ENCODE measurements at regions not wholly inside any gene's neighbourhood (a gene's known extent, or its start where the extent isn't known, plus 50 kb on each side); places are given as distances from the start of the nearest gene placed in this dataset.
"Not testable (repeated sequence)": the region's sequence is repeated elsewhere in the genome, so short reads cannot be mapped to it uniquely, and the experiment has no call there.

DNA sequence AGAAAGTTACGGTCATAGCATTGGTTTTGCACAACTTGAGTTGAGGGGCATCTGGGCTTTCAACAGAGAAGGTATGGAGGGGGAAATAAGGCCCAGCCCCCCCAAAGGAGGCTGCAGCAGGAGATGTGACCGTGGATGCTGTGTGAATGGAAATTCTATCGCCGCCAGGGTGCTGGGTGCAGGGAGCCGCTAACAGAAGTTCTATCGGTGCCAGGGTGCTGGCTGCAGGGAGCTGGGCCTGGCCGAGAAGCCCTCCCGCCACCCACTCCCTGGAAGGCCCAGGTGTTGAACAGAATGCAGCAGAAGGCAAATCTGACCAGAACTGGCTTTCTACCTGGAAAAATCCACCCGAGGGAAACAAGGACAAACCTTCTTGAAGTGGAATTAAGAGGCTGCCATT lies 115.0 kb downstream of the SHANK2 start:
- no peak for DNase-seq
- in situ Hi-C loops (cut with MboI; ENCODE audit: low pct_unique_long_range_greater_than_20kb, low sequenced_read_pairs) = no loop called here

DNA sequence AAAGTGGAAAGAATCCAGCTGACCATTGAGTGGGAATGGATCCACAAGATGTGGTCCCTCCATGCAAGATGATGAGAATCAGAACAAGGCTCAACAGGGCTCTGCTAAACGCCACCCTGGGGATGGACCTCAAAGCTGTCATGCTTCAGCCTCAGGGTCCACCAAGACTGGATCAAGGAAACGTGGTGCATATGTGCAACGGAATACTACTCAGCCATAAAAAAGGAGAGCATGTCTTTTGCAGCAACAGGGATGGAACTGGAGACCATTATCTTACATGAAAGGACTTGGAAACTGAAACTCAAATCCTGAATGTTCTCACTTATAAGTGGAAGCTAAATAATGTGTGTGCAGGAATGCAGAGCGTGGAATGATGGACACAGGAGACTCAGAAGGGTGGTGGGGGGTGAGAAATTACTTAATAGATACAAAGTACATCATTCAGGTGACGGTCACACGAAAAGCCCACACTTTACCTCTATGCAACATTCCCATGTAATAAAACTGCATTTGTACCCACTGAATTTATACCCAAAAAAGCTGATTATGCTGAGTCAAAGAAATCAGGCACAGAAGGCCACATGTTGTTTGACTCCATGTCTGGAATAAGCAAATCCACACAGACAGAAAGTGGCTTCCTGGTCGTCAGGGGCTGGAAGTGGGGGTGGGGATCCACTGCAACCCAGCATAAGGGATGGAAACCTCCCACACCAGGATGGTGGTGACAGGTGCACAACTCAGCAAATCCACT lies 116.1 kb downstream of the SHANK2 start:
- in situ Hi-C loops (cut with MboI; ENCODE audit: low pct_unique_long_range_greater_than_20kb, low sequenced_read_pairs) = no loop called here

DNA sequence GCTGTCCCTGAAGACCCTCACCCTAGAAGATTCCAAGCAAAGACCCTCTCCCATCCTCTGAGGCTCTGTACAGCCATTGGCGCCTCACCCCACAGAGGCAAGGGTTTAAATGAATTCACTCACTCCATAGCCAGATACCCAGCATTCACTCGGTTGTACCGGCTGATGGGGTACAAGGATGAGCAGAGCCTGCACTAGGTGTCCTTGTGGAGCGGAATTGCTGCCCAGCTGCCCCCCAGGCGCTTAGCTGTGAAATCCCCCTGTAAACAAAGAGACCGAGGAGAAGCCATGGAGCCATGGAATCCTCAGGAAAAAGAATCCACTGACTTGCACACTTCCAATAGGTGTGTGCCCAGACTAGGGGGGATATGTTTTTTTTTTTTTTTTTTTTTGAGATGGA lies 117.3 kb downstream of the SHANK2 start:
- no peak for DNase-seq

More for the DNA sequence above, 116.1 kb downstream of the SHANK2 start:
- DNase-seq = no peak

DNA sequence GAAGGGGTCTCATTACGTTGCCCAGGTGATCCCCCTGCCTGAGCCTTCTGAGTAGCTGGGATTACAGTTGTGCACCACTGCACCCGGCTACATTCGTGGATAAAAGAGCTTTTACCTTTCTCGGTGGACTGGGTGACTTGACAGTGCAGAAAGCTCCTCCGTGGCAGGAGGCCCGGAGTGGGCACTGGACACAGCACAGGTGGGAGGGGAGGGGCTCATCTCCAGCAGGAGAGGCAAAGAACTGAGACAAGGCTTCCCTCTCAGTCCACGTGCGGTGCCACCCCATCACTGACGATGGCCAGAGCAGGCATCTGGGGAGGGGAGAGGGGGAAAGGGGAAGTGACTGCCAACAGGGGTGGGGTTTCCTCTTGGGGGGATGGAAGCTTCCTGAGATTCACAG lies 118.4 kb downstream of the SHANK2 start:
- no peak for DNase-seq
- in situ Hi-C loops (cut with MboI; ENCODE audit: low pct_unique_long_range_greater_than_20kb, low sequenced_read_pairs) = no loop called here

More for the DNA sequence above, 117.3 kb downstream of the SHANK2 start:
- in situ Hi-C loops (cut with MboI; ENCODE audit: low pct_unique_long_range_greater_than_20kb, low sequenced_read_pairs) = no loop called here

DNA sequence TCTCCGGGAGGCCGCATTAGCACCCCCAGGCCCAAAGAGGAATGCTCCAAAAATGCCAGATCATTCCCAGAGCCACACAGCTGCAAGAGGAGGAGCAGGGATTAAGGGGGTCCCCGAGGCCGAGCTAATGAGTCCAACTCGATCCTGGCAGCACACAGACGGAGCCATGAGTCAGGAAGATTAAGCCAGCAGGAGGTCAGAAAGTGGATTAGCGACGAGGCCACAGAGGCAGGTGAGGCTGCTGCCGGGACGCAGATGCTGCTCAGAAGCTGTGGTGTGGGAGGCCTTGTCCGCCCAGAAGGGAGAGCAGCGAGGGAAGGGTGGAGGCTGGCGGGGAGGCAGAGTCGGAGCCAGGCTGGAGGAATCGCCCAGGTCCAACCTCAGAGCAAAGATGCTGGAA lies 120.5 kb downstream of the SHANK2 start:
- in situ Hi-C loops (cut with MboI; ENCODE audit: low pct_unique_long_range_greater_than_20kb, low sequenced_read_pairs) = no loop called here
- DNase-seq = no peak

DNA sequence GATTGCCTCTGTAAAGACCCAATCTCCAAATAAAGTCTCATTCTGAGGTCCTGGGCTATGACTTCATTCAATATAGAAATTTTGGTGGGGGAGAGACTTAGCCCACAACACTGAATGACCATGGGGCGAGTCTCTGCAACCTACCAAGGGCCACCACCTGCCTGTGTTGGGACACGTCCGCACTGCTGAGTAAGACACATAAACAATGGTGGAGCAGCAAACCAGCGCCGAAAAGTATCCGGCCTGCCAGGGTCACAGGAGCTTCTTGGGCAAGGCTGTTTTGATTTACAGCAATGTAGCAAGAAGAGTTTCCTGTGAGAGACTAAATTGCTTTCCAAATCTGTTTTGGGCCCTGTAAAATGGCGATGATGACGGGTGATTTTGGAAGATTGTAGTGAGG lies 122.3 kb downstream of the SHANK2 start:
- in situ Hi-C loops (cut with MboI; ENCODE audit: low pct_unique_long_range_greater_than_20kb, low sequenced_read_pairs) = no loop called here
- no peak for DNase-seq

DNA sequence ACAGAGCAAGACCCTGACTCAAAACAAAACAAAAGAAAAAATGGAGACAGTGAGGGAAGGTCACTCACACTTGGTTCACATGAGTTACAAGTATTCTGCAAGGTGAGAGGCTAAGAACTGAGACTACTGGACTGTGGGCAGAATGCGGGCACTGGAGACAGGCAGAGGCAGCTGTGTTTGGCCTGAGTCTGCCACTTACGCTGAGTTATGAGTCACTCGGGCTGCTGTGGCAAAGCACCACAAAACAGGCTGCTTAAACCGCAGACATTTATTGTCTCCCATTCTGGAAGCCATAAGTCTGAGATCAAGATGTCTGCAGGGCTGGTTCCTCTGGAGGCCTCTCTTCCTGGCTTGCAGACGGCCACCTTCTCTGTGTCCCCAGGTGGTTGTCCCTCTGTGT lies 122.8 kb downstream of the SHANK2 start:
- DNase-seq = no peak
- in situ Hi-C loops (cut with MboI; ENCODE audit: low pct_unique_long_range_greater_than_20kb, low sequenced_read_pairs) = no loop called here

DNA sequence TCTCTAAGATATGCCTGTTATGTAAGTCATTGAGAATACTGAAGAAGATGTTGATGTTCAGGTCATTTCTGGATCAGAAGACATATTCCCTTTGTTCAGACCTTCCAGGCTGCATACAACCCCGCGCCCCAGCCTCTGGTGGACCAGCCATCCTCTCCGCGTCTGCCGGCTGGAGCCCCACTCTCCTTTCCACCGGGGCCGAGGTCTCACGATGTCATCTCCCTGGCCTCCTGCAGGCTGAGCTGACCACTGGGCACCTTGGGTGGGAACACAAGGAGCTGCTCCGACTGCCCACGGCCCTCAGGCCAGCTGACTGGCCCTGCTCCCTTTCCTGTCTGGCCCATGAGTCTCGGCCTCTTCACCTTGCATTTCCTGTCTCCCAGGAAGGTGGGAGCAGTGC lies 124.6 kb downstream of the SHANK2 start:
- in situ Hi-C loops (cut with MboI; ENCODE audit: low pct_unique_long_range_greater_than_20kb, low sequenced_read_pairs) = no loop called here
- DNase-seq = no peak

DNA sequence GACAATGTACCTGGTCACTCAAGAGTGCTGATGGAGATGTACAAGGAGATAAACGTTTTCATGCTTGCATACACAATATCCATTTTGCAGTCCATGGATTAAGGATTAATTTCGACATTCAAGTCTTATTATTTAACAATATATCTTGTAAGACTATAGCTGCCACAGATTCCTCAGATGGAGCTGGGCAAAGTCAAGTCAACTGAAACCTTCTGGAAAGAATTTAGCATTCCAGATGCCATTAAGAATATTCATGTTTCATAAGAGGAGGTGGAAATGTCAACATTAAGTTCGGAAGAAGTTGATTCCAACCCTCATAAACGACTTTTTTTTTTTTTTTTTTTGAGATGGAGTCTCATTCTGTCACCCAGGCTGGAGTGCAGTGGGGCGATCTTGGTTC lies 126.0 kb downstream of the SHANK2 start:
- not testable (repeated sequence) for DNase-seq

DNA sequence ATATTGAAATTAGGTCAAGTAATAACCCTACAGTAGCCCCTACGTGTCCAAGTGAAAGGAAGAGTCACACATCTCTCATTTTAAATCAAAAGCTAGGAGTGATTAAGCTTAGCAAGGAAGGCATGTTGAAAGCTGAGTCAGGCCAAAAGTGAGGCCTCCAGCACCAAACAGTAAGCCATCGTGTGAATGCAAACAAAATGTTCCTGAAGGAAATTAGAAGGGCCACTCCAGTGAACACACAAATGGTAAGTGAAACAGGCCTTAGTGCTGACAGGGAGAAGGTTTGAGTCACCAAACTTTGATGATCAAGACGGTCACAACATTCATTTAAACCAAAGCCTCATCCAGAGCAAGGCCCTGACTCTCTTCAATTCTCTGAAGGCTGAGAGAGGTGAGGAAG lies 127.2 kb downstream of the SHANK2 start:
- no peak for DNase-seq
- in situ Hi-C loops (cut with MboI; ENCODE audit: low pct_unique_long_range_greater_than_20kb, low sequenced_read_pairs) = no loop called here

More for the DNA sequence above, 126.0 kb downstream of the SHANK2 start:
- in situ Hi-C loops (cut with MboI; ENCODE audit: low pct_unique_long_range_greater_than_20kb, low sequenced_read_pairs) = not testable (repeated sequence)

DNA sequence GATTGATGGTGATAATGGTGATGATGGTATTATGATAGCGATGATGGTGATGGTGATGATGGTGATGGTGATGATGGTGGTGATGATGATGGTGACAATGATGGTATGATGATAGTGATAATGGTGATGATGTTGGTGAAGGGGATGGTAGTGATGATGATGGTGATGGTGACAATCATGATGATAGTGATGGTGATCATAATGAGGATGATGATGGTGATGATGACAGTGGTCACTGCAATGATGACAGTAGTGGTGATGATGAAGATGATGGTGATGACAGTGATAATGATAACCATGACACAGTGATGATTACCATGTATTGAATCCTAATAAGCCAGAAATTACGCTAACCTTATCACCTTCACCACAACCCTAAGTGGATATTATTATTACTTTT lies 128.2 kb downstream of the SHANK2 start:
- in situ Hi-C loops (cut with MboI; ENCODE audit: low pct_unique_long_range_greater_than_20kb, low sequenced_read_pairs) = no loop called here
- DNase-seq = no peak

DNA sequence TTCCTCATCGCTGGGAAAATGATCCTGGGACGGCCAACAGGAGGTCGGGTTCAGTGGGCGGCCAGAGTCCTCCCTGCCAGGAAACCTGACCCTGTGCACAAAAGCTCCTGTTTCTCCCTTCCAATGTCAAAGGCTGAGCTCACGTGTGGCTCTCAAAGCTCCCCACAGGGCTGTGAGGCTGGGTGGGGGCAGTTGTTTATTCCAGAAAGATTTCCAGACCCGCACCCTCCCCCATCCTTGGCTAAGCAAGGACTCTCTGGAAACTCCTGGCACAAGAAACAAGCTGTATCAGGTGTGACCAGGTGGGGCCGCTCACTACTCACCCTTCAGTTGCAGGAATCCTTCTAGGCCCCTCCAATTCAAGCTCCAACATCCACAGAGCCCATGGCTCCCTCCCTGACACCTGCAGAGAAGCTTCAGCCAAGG lies 131.9 kb downstream of the SHANK2 start:
- no peak for DNase-seq
- in situ Hi-C loops (cut with MboI; ENCODE audit: low pct_unique_long_range_greater_than_20kb, low sequenced_read_pairs) = no loop called here

DNA sequence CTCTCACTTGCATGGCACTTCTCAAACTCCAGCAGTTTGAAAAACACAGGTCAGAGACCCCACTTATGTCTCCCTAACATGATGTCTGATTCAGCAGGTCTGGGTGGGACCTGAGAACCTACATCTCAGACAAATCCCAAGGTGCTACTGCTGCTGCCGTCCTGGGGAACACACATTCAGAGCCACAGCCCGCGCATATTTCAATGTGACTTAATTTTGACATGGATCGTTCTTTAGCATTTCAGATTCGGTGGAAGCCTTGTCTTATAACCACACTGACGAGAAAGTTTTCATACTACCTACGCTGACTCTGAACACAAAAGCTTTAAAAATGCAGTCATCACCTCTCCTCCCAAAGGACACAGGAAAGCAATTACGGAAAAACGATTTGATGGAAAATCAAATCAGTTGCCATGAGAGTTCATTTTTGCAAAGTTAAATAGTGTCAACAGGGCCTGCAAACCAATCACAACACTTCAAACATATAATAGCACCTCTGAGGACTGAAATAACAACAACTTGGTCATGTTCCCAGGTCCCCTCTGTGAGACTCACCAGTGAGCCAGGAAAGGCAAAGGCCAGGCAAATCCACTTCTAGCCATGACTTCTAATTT lies 132.6 kb downstream of the SHANK2 start:
- in situ Hi-C loops (cut with MboI; ENCODE audit: low pct_unique_long_range_greater_than_20kb, low sequenced_read_pairs) = no loop called here
- DNase-seq = no peak

DNA sequence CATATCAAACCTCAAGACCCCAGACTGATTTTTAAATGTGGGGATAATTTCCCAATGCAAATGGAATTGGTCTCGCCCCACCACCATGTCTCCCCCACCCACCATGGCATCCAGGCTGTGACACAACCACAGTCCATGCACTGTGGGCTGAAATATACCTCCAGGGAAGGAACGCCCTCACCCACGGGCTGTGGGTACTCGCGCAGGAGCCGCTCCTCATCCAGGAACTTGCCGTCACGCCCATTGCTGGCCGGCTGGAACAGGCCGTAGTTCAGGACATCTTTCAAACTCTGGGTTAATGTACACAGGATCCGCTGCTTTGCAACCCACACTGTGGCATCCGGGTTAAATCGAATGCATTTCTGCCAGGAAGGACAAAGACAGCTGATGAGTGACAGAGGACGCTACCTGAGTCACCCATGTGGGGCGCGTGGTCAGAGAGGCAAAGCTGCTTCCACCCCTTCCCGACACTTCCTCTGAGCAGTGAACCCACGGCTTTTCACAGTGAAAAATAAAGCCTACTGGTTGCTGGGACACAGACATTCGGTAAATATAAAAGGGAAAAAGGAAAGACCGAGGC lies 133.6 kb downstream of the SHANK2 start:
- DNase-seq = no peak
- in situ Hi-C loops (cut with MboI; ENCODE audit: low pct_unique_long_range_greater_than_20kb, low sequenced_read_pairs) = no loop called here

DNA sequence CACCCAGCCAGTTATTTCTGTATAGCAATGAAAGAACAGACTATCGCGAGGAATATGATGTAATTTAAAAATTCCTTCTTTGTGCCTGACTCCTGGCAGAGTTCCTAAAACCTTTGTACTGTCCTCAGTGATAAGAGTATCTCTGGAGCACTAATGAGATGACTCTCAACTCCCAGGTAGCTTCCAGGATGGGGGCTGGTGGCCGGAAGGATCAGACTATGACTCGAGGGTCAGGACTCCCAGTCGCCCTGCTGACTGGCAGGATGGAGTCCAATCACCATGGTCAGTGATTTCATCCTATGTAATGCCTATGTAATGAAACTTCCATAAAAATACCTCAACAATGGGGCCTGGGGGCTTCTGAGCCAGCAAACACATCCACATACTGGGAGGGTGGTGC lies 135.1 kb downstream of the SHANK2 start:
- in situ Hi-C loops (cut with MboI; ENCODE audit: low pct_unique_long_range_greater_than_20kb, low sequenced_read_pairs) = no loop called here
- no peak for DNase-seq

DNA sequence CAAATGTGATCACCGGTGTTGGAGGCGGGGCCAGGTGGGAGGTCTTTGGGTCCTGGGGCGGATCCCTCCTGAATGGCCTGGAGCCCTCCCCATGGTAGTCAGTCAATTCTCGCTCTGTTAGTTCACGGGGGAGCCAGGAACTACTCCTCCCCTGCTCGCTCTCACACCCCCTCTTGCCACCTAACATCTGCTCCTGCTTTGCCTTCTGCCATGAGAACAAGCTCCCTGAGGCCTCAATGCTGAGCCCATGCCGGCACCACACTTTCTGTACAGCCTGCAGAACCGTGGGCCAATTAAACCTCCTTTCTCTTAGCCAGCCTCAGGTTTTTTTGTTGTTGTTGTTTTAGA lies 135.7 kb downstream of the SHANK2 start:
- no peak for DNase-seq
- in situ Hi-C loops (cut with MboI; ENCODE audit: low pct_unique_long_range_greater_than_20kb, low sequenced_read_pairs) = no loop called here

DNA sequence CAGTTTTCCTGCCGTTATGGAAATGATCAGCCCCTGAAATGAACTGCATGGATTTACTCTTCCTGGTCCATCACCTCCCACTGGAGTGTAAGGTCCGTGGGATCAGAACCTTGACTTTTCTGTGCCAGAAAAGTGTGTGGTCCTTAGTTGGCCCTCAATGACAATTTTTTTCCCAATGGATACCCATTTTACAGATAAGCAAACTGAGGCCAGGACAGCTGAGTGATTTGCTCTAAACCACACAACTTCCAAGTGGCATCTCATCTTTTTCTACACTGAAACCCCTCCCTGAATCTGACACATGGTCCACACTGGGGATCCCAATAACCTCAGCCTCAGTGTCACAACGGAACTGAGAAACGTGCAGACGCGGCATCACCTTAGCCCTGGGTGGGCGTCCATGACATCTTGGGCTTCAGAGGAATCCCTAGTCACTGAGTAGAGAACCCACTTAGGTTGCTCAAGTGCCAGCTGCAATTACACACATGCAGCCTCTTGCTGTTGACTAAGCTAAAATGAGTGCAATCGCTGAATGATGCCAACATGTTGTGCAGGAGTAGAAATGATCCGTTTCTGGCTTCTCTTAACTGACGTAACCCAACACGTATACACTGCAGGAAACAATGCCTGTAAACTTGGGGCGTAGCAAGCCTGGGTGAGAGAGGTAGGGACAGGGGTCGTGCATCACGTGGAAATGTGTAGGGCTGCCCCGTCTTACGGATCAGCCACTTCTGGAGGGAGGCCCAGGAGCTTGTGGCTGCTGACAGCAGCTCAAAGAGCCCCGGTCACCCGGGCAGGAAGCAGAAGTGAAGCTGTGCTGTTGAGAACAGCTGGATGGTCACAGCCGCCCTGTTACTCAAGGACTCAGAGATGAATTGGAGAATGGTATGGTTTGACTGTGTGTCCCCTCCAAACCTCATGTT lies 136.3 kb downstream of the SHANK2 start:
- in situ Hi-C loops (cut with MboI; ENCODE audit: low pct_unique_long_range_greater_than_20kb, low sequenced_read_pairs) = no loop called here
- DNase-seq = no peak

DNA sequence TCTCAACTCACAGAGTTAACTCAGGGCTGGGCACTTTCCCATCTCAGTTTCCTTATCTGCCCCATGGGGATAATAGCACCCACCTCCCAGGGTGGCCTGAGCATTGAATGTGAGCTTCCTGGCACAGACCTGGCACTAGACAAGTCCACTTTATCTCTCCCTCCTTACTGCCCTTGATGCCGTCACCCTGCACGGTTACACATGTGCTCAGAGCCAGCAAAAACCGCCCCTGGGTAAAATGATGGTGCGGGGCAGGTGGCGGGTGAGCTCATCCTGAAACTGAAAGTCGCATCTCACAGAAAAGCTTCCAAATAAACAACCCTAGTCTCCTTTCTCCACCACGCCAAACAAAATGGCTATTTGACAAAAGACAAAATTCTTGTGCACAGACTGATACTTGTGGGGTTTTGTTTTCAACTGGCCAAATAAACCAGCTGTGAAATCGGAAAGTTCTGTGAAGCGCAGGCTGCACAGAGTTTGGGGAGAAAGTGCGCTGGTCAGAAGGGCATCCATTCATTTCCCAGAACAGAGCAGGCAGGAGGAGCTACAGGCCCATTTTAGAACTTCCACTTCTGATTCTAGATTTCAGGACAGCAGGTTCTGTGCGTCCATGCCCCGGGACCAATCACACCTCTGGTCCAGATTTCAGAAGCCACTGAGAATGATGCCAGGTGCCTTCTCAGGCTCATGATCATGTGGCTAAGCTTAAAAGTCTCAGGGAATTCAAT lies 138.1 kb downstream of the SHANK2 start:
- DNase-seq = no peak
- in situ Hi-C loops (cut with MboI; ENCODE audit: low pct_unique_long_range_greater_than_20kb, low sequenced_read_pairs) = no loop called here

DNA sequence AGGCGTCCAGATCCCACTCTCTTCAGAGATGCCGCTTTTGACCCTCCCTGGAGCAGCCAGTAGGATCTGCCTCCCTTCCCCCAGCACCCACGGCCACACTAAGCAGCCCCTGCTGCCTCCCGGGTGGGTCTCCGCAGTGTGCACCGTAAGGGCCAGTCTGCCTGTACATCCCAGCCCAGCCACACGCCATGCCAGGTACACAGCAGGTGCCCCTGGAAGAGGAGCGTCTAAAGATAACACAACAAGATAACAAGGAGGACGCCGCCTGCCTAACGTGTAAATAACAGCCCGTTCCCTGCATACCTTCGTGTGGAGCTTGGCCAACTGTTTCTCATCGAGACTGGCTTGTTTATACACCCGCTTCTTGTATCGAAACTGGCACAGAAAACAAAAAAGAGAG lies 139.4 kb downstream of the SHANK2 start:
- in situ Hi-C loops (cut with MboI; ENCODE audit: low pct_unique_long_range_greater_than_20kb, low sequenced_read_pairs) = no loop called here
- DNase-seq = no peak

Data from KBM-7 (cell line).